T-cell (primary cell): ENCODE measurements at regions not wholly inside any gene's neighbourhood (a gene's known extent, or its start where the extent isn't known, plus 50 kb on each side); places are given as distances from the start of the nearest gene placed in this dataset.

Source experiments
- ATAC-seq, 4 experiments: fragments of 200-7000 bp in 3 of 4; fragments of 150-1000 bp in 1 of 4; cut with Tn5 transposase; replicated peaks in 1 of 4; 1 replicate in 3 of 4; 2 replicates in 1 of 4; pipeline ENCODE4 v1.10.0; 2021; ENCODE audit warnings: moderate library complexity in 3 of 4, mild to moderate bottlenecking in 2 of 4, moderate number of reproducible peaks in 1 of 4
- CTCF ChIA-PET, 2 donors: fragments of 300-600 bp; sonication (Branson Sonifier 250); formaldehyde crosslinking; loops; one replicate each; lab custom pipeline; 2022; ENCODE audit warnings: antibody characterized with exemption in 2 of 2; lab: Charles Lee
- POLR2A ChIA-PET, 2 donors: fragments of 300-600 bp; sonication (Branson Sonifier 250); formaldehyde crosslinking; loops; one replicate each; lab custom pipeline; 2022; ENCODE audit warnings: antibody characterized with exemption in 2 of 2; lab: Charles Lee
- DNase-seq, 35 experiments: peaks; one replicate each; pipeline versions ENCODE4 v3.0.0 to v3.0.0-alpha.2; 2013 to 2023
- H3K27ac ChIP-seq: one replicate; pipeline ENCODE4 v1.5.1; 2013; ENCODE audit warnings: low read length
- H3K27me3 ChIP-seq, 2 experiments: replicated peaks in 1 of 2; 1 replicate in 1 of 2; 2 replicates in 1 of 2; pipeline versions ENCODE4 v1.6.1 to v1.7.0; 2013; ENCODE audit warnings: low read length in 1 of 2, mixed read lengths in 1 of 2; ENCODE audit not compliant: control insufficient read depth in 2 of 2, insufficient read depth in 2 of 2; ENCODE audit errors: extremely low read depth in 1 of 2
- H3K36me3 ChIP-seq, 2 donors: 1 replicate in 1 of 2; 2 replicates in 1 of 2; pipeline versions ENCODE4 v1.6.1 to v1.7.0; 2013; ENCODE audit warnings: low read length in 1 of 2; ENCODE audit not compliant: control insufficient read depth in 2 of 2, insufficient read depth in 1 of 2; ENCODE audit errors: extremely low read depth in 1 of 2
- H3K4me1 ChIP-seq, 2 experiments: 1 replicate in 1 of 2; 2 replicates in 1 of 2; pipeline versions ENCODE4 v1.6.1 to v1.7.0; 2013; ENCODE audit warnings: low read length in 2 of 2, mixed read lengths in 1 of 2; ENCODE audit not compliant: insufficient read depth in 2 of 2, control insufficient read depth in 1 of 2; ENCODE audit errors: extremely low read depth in 1 of 2
- H3K4me3 ChIP-seq, 2 donors: 1 replicate in 1 of 2; 2 replicates in 1 of 2; pipeline versions ENCODE4 v1.5.1 to v1.7.0; 2013; ENCODE audit warnings: mild to moderate bottlenecking in 2 of 2, low read length in 1 of 2, moderate library complexity in 1 of 2; ENCODE audit not compliant: control insufficient read depth in 1 of 2; ENCODE audit errors: extremely low read depth in 1 of 2
- H3K9me3 ChIP-seq: 2 replicates; pipeline ENCODE4 v1.7.0; 2013
- H3K27ac Mint-ChIP-seq, 2 donors: one replicate each; pipeline ENCODE4 v1.8.0; 2020 to 2021; ENCODE audit warnings: mild to moderate bottlenecking in 2 of 2, mixed read lengths in 2 of 2
- H3K27me3 Mint-ChIP-seq, 2 donors: one replicate each; pipeline ENCODE4 v1.8.0; 2021 to 2022; ENCODE audit warnings: mixed read lengths in 2 of 2
- H3K36me3 Mint-ChIP-seq: one replicate; pipeline ENCODE4 v1.8.0; 2021; ENCODE audit warnings: mixed read lengths
- H3K4me1 Mint-ChIP-seq, 3 donors: one replicate each; pipeline ENCODE4 v1.8.0; 2020 to 2022; ENCODE audit warnings: mixed read lengths in 3 of 3, mild to moderate bottlenecking in 1 of 3
- H3K4me3 Mint-ChIP-seq, 3 donors: one replicate each; pipeline ENCODE4 v1.8.0; 2020 to 2022; ENCODE audit warnings: mild to moderate bottlenecking in 3 of 3, mixed read lengths in 3 of 3, moderate library complexity in 3 of 3
- H3K9me3 Mint-ChIP-seq, 3 donors: one replicate each; pipeline ENCODE4 v1.8.0; 2020 to 2022; ENCODE audit warnings: mixed read lengths in 3 of 3
- WGBS: methylation state at CpG from one replicate; pipeline ENCODE4 v1.1.5; 2013; ENCODE audit warnings: missing lambda C conversion rate; ENCODE audit not compliant: insufficient coverage; 5-methylcytosine and 5-hydroxymethylcytosine counted together

- H3K4me1 ChIP-seq: peaks cover 2 to 6% of the 10 kb centered on the region in 2 experiments
- POLR2A ChIA-PET: no interaction called here
- H3K36me3 Mint-ChIP-seq: no peaks in the 10 kb centered on the region
- H3K27ac Mint-ChIP-seq: no peak overlapping the region
- H3K27me3 Mint-ChIP-seq: peaks cover 4 to 6% of the 10 kb centered on the region in 2 donors
- no peaks in the 10 kb centered on the region for H3K9me3 Mint-ChIP-seq
- H3K27ac ChIP-seq: no peak overlapping the region
- H3K9me3 ChIP-seq: no peaks in the 10 kb centered on the region
- CTCF ChIA-PET: no interaction called here
- WGBS: 72% methylated on average over 4 of the region's 4 CpGs
- peaks cover 1 to 5% (median 1%) of the 10 kb centered on the region in 3 donors for H3K4me1 Mint-ChIP-seq
- H3K4me3 Mint-ChIP-seq: no peak overlapping the region
- peaks cover 0 to 17% of the 10 kb centered on the region in 2 experiments for H3K27me3 ChIP-seq
- H3K36me3 ChIP-seq: no peaks in the 10 kb centered on the region
- ATAC-seq: no peak
- no peak overlapping the region for H3K4me3 ChIP-seq
- no peak for DNase-seq
Measured at GRCh38 chr12:131542351-131542750, 168.5 kb upstream of the SFSWAP start.

GRCh38 chr12:131543040-131543439, 167.8 kb upstream of the SFSWAP start:
- Histone ChIP-seq H3K4me3 (no peak overlapping the region), H3K27ac (no peak overlapping the region), H3K9me3 (no peaks in the 10 kb centered on the region), H3K27me3 (peaks cover 0 to 21% of the 10 kb centered on the region in 2 experiments), H3K36me3 (no peaks in the 10 kb centered on the region), H3K4me1 (no peaks in the 10 kb centered on the region)
- H3K4me1 Mint-ChIP-seq: no peaks in the 10 kb centered on the region
- ChIA-PET POLR2A (no interaction called here), CTCF (no interaction called here)
- no peak overlapping the region for H3K4me3 Mint-ChIP-seq
- DNase-seq (no peak), ATAC-seq (no peak)
- H3K9me3 Mint-ChIP-seq: no peaks in the 10 kb centered on the region
- H3K36me3 Mint-ChIP-seq: no peaks in the 10 kb centered on the region
- 88% methylated on average over 5 of the region's 5 CpGs for WGBS
- no peak overlapping the region for H3K27ac Mint-ChIP-seq
- H3K27me3 Mint-ChIP-seq: peaks cover 4 to 9% of the 10 kb centered on the region in 2 donors

GRCh38 chr12:131547555-131547954, 163.3 kb upstream of the SFSWAP start:
- 77% methylated on average over 4 of the region's 6 CpGs for WGBS
- CTCF ChIA-PET: interaction anchor here in 1 of 2 donors (0.7 kb wide), 1 partner anchor 1568 kb away, joined by 3 read pairs; no protein-coding TSS in a partner anchor
- POLR2A ChIA-PET: no interaction called here
- Mint-ChIP-seq H3K27me3 (peaks cover 16 to 17% of the 10 kb centered on the region in 2 donors), H3K9me3 (no peaks in the 10 kb centered on the region), H3K4me1 (no peaks in the 10 kb centered on the region), H3K27ac (no peak overlapping the region), H3K36me3 (no peaks in the 10 kb centered on the region), H3K4me3 (no peak overlapping the region)
- Histone ChIP-seq H3K36me3 (no peaks in the 10 kb centered on the region), H3K27ac (no peak overlapping the region), H3K4me3 (no peak overlapping the region), H3K4me1 (no peaks in the 10 kb centered on the region), H3K9me3 (no peaks in the 10 kb centered on the region), H3K27me3 (peaks cover 0 to 22% of the 10 kb centered on the region in 2 experiments)
- ATAC-seq (no peak), DNase-seq (no peak)

GRCh38 chr12:131550121-131550520, 160.8 kb upstream of the SFSWAP start:
- no peak overlapping the region for H3K4me3 ChIP-seq
- H3K27me3 Mint-ChIP-seq: peaks cover 16 to 17% of the 10 kb centered on the region in 2 donors

GRCh38 chr12:131551675-131552491, 159.0 kb upstream of the SFSWAP start:
- 90% methylated on average over 10 of the region's 15 CpGs for WGBS
- no peaks in the 10 kb centered on the region for H3K4me1 Mint-ChIP-seq
- H3K4me3 ChIP-seq: no peak overlapping the region
- no peak overlapping the region for H3K4me3 Mint-ChIP-seq
- no peaks in the 10 kb centered on the region for H3K9me3 Mint-ChIP-seq
- no peaks in the 10 kb centered on the region for H3K4me1 ChIP-seq
- POLR2A ChIA-PET: no interaction called here
- no peaks in the 10 kb centered on the region for H3K36me3 Mint-ChIP-seq
- ATAC-seq (no peak), DNase-seq (no peak)
- H3K27me3 ChIP-seq: peaks cover 0 to 30% of the 10 kb centered on the region in 2 experiments
- no peak overlapping the region for H3K27ac ChIP-seq
- H3K36me3 ChIP-seq: no peaks in the 10 kb centered on the region
- CTCF ChIA-PET: no interaction called here
- no peaks in the 10 kb centered on the region for H3K9me3 ChIP-seq
- H3K27me3 Mint-ChIP-seq: peaks cover 13% of the 10 kb centered on the region in 2 donors
- H3K27ac Mint-ChIP-seq: no peak overlapping the region

More at GRCh38 chr12:131550121-131550520, 160.8 kb upstream of the SFSWAP start:
- Histone ChIP-seq H3K36me3 (no peaks in the 10 kb centered on the region), H3K27me3 (peaks cover 0 to 23% of the 10 kb centered on the region in 2 experiments), H3K27ac (no peak overlapping the region), H3K4me1 (no peaks in the 10 kb centered on the region), H3K9me3 (no peaks in the 10 kb centered on the region)
- ChIA-PET CTCF (no interaction called here), POLR2A (no interaction called here)
- no CpG with 5 or more reads among the region's 5 CpGs for WGBS
- Mint-ChIP-seq H3K4me1 (no peaks in the 10 kb centered on the region), H3K27ac (no peak overlapping the region), H3K4me3 (no peak overlapping the region), H3K36me3 (no peaks in the 10 kb centered on the region), H3K9me3 (no peaks in the 10 kb centered on the region)
- DNase-seq: no peak
- ATAC-seq: no peak

- no peaks in the 10 kb centered on the region for H3K9me3 ChIP-seq
- H3K27ac ChIP-seq: no peak overlapping the region
- 89% methylated on average over 1 of the region's 2 CpGs for WGBS
- ChIA-PET CTCF (no interaction called here), POLR2A (no interaction called here)
- DNase-seq: no peak
- no peaks in the 10 kb centered on the region for H3K4me1 Mint-ChIP-seq
- H3K4me3 Mint-ChIP-seq: no peak overlapping the region
- H3K36me3 Mint-ChIP-seq: no peaks in the 10 kb centered on the region
- peaks cover 0 to 32% of the 10 kb centered on the region in 2 experiments for H3K27me3 ChIP-seq
- no peaks in the 10 kb centered on the region for H3K4me1 ChIP-seq
- H3K4me3 ChIP-seq: no peak overlapping the region
- no peak overlapping the region for H3K27ac Mint-ChIP-seq
- no peak for ATAC-seq
- H3K27me3 Mint-ChIP-seq: peaks cover 9 to 13% of the 10 kb centered on the region in 2 donors
- H3K9me3 Mint-ChIP-seq: no peaks in the 10 kb centered on the region
- no peaks in the 10 kb centered on the region for H3K36me3 ChIP-seq
Measured at GRCh38 chr12:131552492-131552863, 158.4 kb upstream of the SFSWAP start.
